Body of pancreas (tissue), 4 donors: ENCODE measurements at regions not wholly inside any gene's neighbourhood (a gene's known extent, or its start where the extent isn't known, plus 50 kb on each side); places are given as distances from the start of the nearest gene placed in this dataset.

Source experiments
- ATAC-seq: fragments of 150-250 bp; one replicate; pipeline ENCODE4 v1.9.1; 2016
- DNase-seq, 4 donors: peaks; one replicate each; pipeline ENCODE4 v3.0.0-alpha.2; 2019
- H3K27ac ChIP-seq, 4 donors: fragments of 200-600 bp; sonication (generic); 1 replicate in 3 of 4; 2 replicates in 1 of 4; pipeline versions ENCODE4 v1.5.1 to v1.6.1; 2016 to 2019; ENCODE audit warnings: mild to moderate bottlenecking in 1 of 4, mixed read lengths in 1 of 4, moderate library complexity in 1 of 4
- H3K27me3 ChIP-seq, 2 donors: fragments of 200-600 bp; sonication (generic); one replicate each; pipeline ENCODE4 v1.6.0; 2016; ENCODE audit warnings: mild to moderate bottlenecking in 1 of 2
- H3K36me3 ChIP-seq, 2 donors: fragments of 200-600 bp; sonication (generic); replicated peaks in 1 of 2; 2 replicates each; pipeline ENCODE4 v1.5.1; 2016; ENCODE audit warnings: low read depth in 2 of 2; ENCODE audit not compliant: insufficient read depth in 1 of 2
- H3K4me1 ChIP-seq: fragments of 200-600 bp; sonication (generic); one replicate; pipeline ENCODE4 v1.6.0; 2016
- H3K4me3 ChIP-seq, 2 donors: fragments of 200-600 bp; sonication (generic); 1 replicate in 1 of 2; 2 replicates in 1 of 2; pipeline ENCODE4 v1.5.1; 2016 to 2019
- H3K9me3 ChIP-seq, 3 donors: fragments of 200-600 bp; sonication (generic); 1 replicate in 2 of 3; 2 replicates in 1 of 3; pipeline ENCODE4 v1.5.1; 2016
- CTCF ChIP-seq, 7 experiments: fragments of 450-650 bp in 4 of 7; fragments of 200-600 bp in 3 of 7; sonication (generic) in 3 of 7; IDR thresholded peaks; one replicate each; pipeline ENCODE4 v1.5.1; 2016 to 2019; ENCODE audit warnings: antibody characterized with exemption in 7 of 7
- POLR2A ChIP-seq, 3 donors: fragments of 450-650 bp; IDR thresholded peaks; one replicate each; pipeline ENCODE4 v1.6.1; 2016; ENCODE audit warnings: antibody characterized with exemption in 3 of 3, mild to moderate bottlenecking in 2 of 3
- WGBS, 2 donors: methylation state at CpG; one replicate each; pipeline ENCODE4 v1.1.5; 2017; 5-methylcytosine and 5-hydroxymethylcytosine counted together
- intact Hi-C: fragments of 100-400 bp; cut with DNase I; formaldehyde crosslinking; loops from one replicate; pipeline ENCODE4 v1.15.1; 2023

DNA sequence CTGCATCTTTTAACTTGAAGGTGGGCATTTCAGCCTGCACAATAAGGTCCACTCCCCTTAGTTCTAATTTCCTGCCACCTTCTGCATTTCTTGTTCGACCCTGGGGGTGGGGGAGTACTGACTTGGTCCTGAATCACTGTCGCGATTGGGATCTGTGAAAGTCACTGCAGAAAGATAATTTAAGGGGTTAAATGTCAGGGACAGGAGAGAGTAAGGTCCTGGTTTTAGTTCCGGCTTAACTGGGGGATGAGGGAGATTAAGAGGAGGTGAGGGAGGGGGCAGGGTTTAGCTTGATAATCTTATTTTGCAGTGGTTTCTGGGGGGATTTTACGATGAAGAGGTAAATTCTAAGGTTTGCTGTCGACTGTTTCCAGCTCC lies 128.1 kb downstream of the MRPS6 start:
- H3K4me3 ChIP-seq, result peak overlapping the region in 1 of 2 donors; percentile 4
- peaks cover 15% of the 10 kb centered on the region for H3K4me1 ChIP-seq
- DNase-seq (no peak), ATAC-seq (no peak)
- H3K27me3 ChIP-seq, result no peaks in the 10 kb centered on the region
- TF ChIP-seq CTCF (IDR thresholded peaks at IDR 0.05), result no peak
- TF ChIP-seq POLR2A (IDR thresholded peaks at IDR 0.05), result no peak
- H3K9me3 ChIP-seq, result no peaks in the 10 kb centered on the region
- WGBS, 2 donors, result 3% methylated on average over 6 of the region's 6 CpGs
- no peaks in the 10 kb centered on the region for H3K36me3 ChIP-seq
- intact Hi-C loops, result loop anchor here (10.0 kb wide), 1 partner anchor 277 kb away; no protein-coding TSS in a partner anchor
- peak overlapping the region in 2 of 4 donors; percentile 60 to 62 for H3K27ac ChIP-seq

GRCh38 chr21:34202553-34203372 lies 129.4 kb downstream of the MRPS6 start:
- peaks cover 15% of the 10 kb centered on the region for H3K4me1 ChIP-seq
- no peak overlapping the region for H3K4me3 ChIP-seq
- peak overlapping the region in 1 of 4 donors; percentile 62 for H3K27ac ChIP-seq
- H3K36me3 ChIP-seq, result no peaks in the 10 kb centered on the region
- TF ChIP-seq POLR2A (IDR thresholded peaks at IDR 0.05) (no peak), CTCF (IDR thresholded peaks at IDR 0.05) (no peak)
- DNase-seq (peak in 3 of 4 donors; percentile 16 to 28 (median 18)), ATAC-seq (peak; percentile 19)
- 45 to 60% methylated on average over 25 of the region's 25 CpGs for WGBS, 2 donors
- H3K27me3 ChIP-seq, result no peaks in the 10 kb centered on the region
- no peaks in the 10 kb centered on the region for H3K9me3 ChIP-seq
- intact Hi-C loops, result loop anchor here (10.0 kb wide), 1 partner anchor 278 kb away; no protein-coding TSS in a partner anchor

DNA sequence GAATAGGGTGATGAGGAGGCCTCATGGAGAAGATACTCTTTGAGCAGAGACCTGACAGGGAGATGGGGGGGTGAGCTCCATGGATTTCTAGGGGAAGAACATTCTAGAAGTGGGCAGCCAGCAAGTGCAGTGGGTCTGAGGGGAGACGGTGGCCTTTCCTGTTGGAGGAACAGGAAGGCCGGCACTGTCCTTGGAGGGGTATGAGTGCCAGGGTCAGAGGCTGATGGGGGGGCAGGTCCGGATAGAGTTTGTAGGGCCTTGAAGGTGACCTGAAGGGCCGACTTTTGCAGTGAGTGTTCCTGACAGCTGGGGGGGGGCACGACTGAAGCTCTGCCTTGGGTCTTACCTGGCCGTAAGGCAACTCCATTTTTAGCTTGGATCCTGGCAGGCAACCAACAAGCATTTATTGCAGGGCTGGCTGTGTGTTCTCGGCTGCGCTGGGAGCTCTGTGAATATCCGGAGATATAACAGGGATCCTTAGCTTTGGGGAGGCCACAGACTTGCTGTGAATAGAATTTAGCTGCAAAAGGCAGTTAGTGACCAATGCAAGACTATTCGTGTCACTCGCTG lies 130.6 kb downstream of the MRPS6 start:
- Histone ChIP-seq H3K27me3 (no peaks in the 10 kb centered on the region), H3K36me3 (no peaks in the 10 kb centered on the region), H3K9me3 (no peaks in the 10 kb centered on the region), H3K4me3 (no peak overlapping the region), H3K27ac (no peak overlapping the region), H3K4me1 (peaks cover 15% of the 10 kb centered on the region)
- no peak for TF ChIP-seq CTCF (IDR thresholded peaks at IDR 0.05)
- no peak for TF ChIP-seq POLR2A (IDR thresholded peaks at IDR 0.05)
- no peak for DNase-seq
- WGBS, 2 donors, result 76 to 83% methylated on average over 4 to 11 of the region's 11 CpGs
- intact Hi-C loops, result loop anchor here (10.0 kb wide), 1 partner anchor 279 kb away; no protein-coding TSS in a partner anchor
- no peak for ATAC-seq

DNA sequence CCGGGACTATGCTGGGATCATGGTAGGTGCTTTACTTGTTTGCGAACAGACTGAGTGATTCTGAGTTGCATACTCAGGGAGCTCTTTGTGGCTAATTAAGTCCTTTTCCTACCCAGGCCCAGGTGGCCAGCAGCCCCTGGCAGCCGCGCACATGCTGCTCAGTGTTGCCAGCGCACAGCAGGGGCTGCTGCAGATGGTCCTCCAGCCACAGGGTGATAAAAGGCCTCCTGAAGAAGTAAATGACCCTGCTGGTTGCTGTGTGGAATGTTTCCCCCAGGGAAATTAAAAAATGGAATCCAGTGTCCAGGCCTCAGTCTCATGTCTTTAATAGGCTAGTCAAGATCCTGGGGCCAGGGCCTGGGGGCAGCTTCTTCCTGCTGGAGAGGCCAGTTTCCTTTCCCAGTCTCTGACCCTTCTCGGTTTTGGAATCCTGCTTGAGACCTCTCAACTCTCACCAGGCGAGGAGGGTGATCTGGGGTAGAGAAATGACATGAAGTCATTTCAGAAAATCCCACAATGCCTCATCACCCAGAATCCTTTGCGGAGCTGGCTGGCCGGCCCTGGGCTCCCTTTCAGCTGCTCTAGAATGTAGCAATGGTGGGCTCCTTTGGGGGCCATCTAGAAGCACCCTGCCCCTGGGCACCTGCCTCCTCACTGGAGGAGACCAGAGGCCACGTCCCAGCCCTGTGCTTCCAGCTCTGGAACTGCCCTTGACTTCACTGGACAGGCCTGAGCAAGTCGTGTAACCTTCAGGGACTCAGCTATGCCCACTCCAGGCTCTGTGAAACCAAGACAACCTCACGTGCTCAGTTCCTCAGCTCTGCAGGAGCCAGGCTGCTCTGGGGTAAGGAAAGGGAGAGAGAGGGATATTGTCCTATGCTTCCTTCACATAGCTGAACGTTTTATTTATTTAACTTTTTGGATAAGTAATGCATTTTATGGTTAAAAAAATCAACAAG lies 131.4 kb downstream of the MRPS6 start:
- Histone ChIP-seq H3K9me3 (no peaks in the 10 kb centered on the region), H3K4me3 (no peak overlapping the region), H3K27ac (no peak overlapping the region), H3K36me3 (no peaks in the 10 kb centered on the region), H3K4me1 (peaks cover 15% of the 10 kb centered on the region), H3K27me3 (no peaks in the 10 kb centered on the region)
- 79 to 87% methylated on average over 6 to 13 of the region's 13 CpGs for WGBS, 2 donors
- intact Hi-C loops, result loop anchor here (10.0 kb wide), 1 partner anchor 280 kb away; no protein-coding TSS in a partner anchor
- DNase-seq, result no peak
- ATAC-seq, result no peak
- TF ChIP-seq POLR2A (IDR thresholded peaks at IDR 0.05) (no peak), CTCF (IDR thresholded peaks at IDR 0.05) (no peak)
